ENCODE measurements at regions not wholly inside any gene's neighbourhood (a gene's known extent, or its start where the extent isn't known, plus 50 kb on each side); places are given as distances from the start of the nearest gene placed in this dataset.

DNA sequence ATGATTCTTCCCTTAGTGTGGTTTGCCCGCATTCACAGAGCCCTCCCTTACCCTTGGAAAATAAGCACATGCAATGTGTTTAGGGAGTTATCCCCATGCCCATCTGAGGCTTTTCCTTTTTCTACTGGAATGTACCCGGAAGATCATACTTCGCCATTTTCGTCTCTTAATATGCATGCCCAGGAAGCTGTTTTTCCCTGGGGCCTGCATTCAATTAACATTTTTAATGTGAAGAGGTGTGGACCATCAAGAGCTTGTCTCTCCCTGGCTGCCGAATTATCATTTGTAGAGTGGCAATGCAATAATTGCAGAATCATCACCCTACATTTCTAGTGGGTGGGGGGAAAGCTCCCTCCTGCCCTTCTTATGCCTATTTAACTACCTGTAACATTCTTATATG lies 976.3 kb downstream of the DIPK2A start:
- WGBS, 2 donors = 76 to 86% methylated on average over 5 of the region's 5 CpGs
- Histone ChIP-seq H3K4me1 (no peaks in the 10 kb centered on the region), H3K27me3 (no peaks in the 10 kb centered on the region), H3K4me3 (no peak overlapping the region), H3K36me3 (no peaks in the 10 kb centered on the region), H3K9me3 (peaks cover 0 to 10% (median 3%) of the 10 kb centered on the region in 4 donors), H3K27ac (no peak overlapping the region)
- no peak for DNase-seq (ENCODE audit: low spot score in 2 of 2)
- TF ChIP-seq EP300 (IDR thresholded peaks at IDR 0.05) (no peak), POLR2A (IDR thresholded peaks at IDR 0.05) (no peak)

DNA sequence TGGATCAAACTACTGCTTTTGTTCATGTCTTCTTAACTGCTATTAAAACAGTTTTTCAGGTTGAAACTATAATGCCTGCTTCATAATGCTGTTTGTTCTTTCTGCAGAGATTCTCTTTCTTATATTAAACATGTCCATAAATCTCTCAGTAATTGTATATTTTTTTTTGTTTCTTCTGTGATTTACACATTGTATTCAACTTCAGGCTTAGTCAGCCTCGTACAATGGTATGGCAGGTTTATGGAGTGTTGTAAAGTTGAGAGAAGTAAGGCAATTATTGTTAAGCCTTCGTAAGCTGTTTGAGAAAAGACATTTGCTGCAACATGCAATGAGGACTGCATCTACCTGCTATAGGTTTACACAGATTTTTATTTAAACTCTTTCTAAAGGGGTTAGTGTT lies 977.1 kb downstream of the DIPK2A start:
- Histone ChIP-seq H3K9me3 (peaks cover 0 to 10% (median 3%) of the 10 kb centered on the region in 4 donors), H3K4me3 (no peak overlapping the region), H3K27me3 (no peaks in the 10 kb centered on the region), H3K36me3 (no peaks in the 10 kb centered on the region), H3K4me1 (no peaks in the 10 kb centered on the region), H3K27ac (no peak overlapping the region)
- no peak for DNase-seq (ENCODE audit: low spot score in 2 of 2)
- 55 to 59% methylated on average over 2 of the region's 2 CpGs for WGBS, 2 donors
- TF ChIP-seq POLR2A (IDR thresholded peaks at IDR 0.05) = no peak
- TF ChIP-seq EP300 (IDR thresholded peaks at IDR 0.05) = no peak
- TF ChIP-seq, protein P1, sequence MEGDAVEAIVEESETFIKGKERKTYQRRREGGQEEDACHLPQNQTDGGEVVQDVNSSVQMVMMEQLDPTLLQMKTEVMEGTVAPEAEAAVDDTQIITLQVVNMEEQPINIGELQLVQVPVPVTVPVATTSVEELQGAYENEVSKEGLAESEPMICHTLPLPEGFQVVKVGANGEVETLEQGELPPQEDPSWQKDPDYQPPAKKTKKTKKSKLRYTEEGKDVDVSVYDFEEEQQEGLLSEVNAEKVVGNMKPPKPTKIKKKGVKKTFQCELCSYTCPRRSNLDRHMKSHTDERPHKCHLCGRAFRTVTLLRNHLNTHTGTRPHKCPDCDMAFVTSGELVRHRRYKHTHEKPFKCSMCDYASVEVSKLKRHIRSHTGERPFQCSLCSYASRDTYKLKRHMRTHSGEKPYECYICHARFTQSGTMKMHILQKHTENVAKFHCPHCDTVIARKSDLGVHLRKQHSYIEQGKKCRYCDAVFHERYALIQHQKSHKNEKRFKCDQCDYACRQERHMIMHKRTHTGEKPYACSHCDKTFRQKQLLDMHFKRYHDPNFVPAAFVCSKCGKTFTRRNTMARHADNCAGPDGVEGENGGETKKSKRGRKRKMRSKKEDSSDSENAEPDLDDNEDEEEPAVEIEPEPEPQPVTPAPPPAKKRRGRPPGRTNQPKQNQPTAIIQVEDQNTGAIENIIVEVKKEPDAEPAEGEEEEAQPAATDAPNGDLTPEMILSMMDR (IDR thresholded peaks at IDR 0.05) = no peak

- TF ChIP-seq POLR2A (IDR thresholded peaks at IDR 0.05) (no peak), EP300 (IDR thresholded peaks at IDR 0.05) (no peak)
- TF ChIP-seq, protein P1 (IDR thresholded peaks at IDR 0.05) = no peak
- H3K4me3 ChIP-seq = no peak overlapping the region
- H3K9me3 ChIP-seq = no peaks in the 10 kb centered on the region
- H3K36me3 ChIP-seq = no peaks in the 10 kb centered on the region
- 87 to 95% methylated on average over 1 of the region's 1 CpG for WGBS, 2 donors
- no peaks in the 10 kb centered on the region for H3K4me1 ChIP-seq
- no peaks in the 10 kb centered on the region for H3K27me3 ChIP-seq
- no peak for DNase-seq (ENCODE audit: low spot score in 2 of 2)
- no peak overlapping the region for H3K27ac ChIP-seq
Observed at GRCh38 chr3:144953959-144954358, 982.3 kb downstream of the DIPK2A start.

DNA sequence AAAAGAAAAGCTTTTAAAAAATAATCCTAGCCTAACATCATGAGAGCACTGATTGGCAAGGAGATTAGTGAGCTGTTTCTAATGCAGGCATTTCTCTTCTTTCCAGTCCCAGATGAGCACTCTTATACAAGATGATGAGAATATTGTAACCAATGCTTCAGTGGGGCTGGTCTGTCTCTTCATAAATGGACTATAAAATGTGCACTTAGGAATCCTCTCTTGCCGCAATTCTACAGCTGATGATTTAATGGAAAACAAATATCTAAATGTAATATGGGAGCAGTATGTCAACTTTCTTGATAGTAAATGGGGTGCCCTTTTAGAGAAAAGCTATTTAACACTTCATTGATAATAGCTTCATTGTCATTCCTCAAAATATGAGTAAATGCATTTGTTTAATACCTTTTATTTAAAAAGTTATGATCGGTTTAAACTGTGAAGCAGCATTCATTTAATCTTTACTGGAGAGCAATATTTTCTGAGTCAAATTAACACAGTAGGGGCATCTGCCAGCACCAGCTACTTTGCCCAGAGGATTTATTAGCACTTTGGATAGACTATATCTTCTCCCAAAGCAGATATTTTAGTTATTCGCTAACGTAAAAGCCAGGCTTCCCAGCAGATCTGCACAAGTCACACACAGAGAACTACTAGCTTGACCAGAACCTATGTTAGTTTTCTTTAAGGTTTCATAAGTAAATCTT lies 985.9 kb downstream of the DIPK2A start:
- DNase-seq (ENCODE audit: low spot score in 2 of 2) = no peak
- no peak overlapping the region for H3K4me3 ChIP-seq
- WGBS, 2 donors = 38 to 66% methylated on average over 4 of the region's 4 CpGs
- no peaks in the 10 kb centered on the region for H3K9me3 ChIP-seq
- H3K4me1 ChIP-seq = no peaks in the 10 kb centered on the region
- no peaks in the 10 kb centered on the region for H3K27me3 ChIP-seq
- H3K27ac ChIP-seq = no peak overlapping the region
- no peak for TF ChIP-seq POLR2A (IDR thresholded peaks at IDR 0.05)
- TF ChIP-seq, protein P1 (IDR thresholded peaks at IDR 0.05) = no peak
- TF ChIP-seq EP300 (IDR thresholded peaks at IDR 0.05) = no peak
- H3K36me3 ChIP-seq = no peaks in the 10 kb centered on the region

- TF ChIP-seq EP300 (IDR thresholded peaks at IDR 0.05) (no peak), POLR2A (IDR thresholded peaks at IDR 0.05) (no peak)
- TF ChIP-seq, protein P1 (IDR thresholded peaks at IDR 0.05) = no peak
- H3K27ac ChIP-seq = no peak overlapping the region
Observed at GRCh38 chr3:144963810-144964209, 992.2 kb downstream of the DIPK2A start.

More at GRCh38 chr3:144963810-144964209, 992.2 kb downstream of the DIPK2A start:
- Histone ChIP-seq H3K4me3 (no peak overlapping the region), H3K4me1 (no peaks in the 10 kb centered on the region), H3K36me3 (no peaks in the 10 kb centered on the region), H3K27me3 (no peaks in the 10 kb centered on the region), H3K9me3 (no peaks in the 10 kb centered on the region)
- no peak for DNase-seq (ENCODE audit: low spot score in 2 of 2)

Measured in tibial nerve (tissue), 4 donors.